Mesenchymal stem cell (in vitro differentiated cells and primary cell): ENCODE measurements at regions not wholly inside any gene's neighbourhood (a gene's known extent, or its start where the extent isn't known, plus 50 kb on each side); places are given as distances from the start of the nearest gene placed in this dataset.

Experiments
- DNase-seq: peaks from one replicate; pipeline ENCODE4 v3.0.0-alpha.2; 2013
- H2AFZ ChIP-seq: one replicate; pipeline ENCODE4 v1.6.1; 2013; ENCODE audit warnings: low read depth, mild to moderate bottlenecking, control low read depth, inconsistent platforms, low read length, moderate library complexity
- H2AK5ac ChIP-seq: 2 replicates; pipeline ENCODE4 v1.6.1; 2013; ENCODE audit warnings: low read length, moderate library complexity, mild to moderate bottlenecking, inconsistent platforms; ENCODE audit not compliant: severe bottlenecking
- H2BK120ac ChIP-seq: one replicate; pipeline ENCODE4 v1.6.1; 2013; ENCODE audit warnings: low read depth, mild to moderate bottlenecking, inconsistent platforms, low read length, moderate library complexity
- H2BK12ac ChIP-seq, 2 experiments: one replicate each; pipeline ENCODE4 v1.6.1; 2013; ENCODE audit warnings: inconsistent platforms in 2 of 2, low read length in 2 of 2, mild to moderate bottlenecking in 2 of 2, moderate library complexity in 2 of 2, control low read depth in 1 of 2
- H2BK15ac ChIP-seq: one replicate; pipeline ENCODE4 v1.6.1; 2013; ENCODE audit warnings: mild to moderate bottlenecking, low read depth, inconsistent platforms; ENCODE audit not compliant: poor library complexity, severe bottlenecking
- H2BK5ac ChIP-seq: 2 replicates; pipeline ENCODE4 v1.6.1; 2013; ENCODE audit warnings: low read depth, mild to moderate bottlenecking, low read length, control low read depth, inconsistent platforms; ENCODE audit not compliant: poor library complexity, severe bottlenecking
- H3K14ac ChIP-seq, 2 experiments: one replicate each; pipeline ENCODE4 v1.6.1; 2013; ENCODE audit warnings: inconsistent platforms in 2 of 2, low read length in 2 of 2, control low read depth in 1 of 2, mild to moderate bottlenecking in 1 of 2, moderate library complexity in 1 of 2
- H3K18ac ChIP-seq, 2 experiments: one replicate each; pipeline ENCODE4 v1.6.1; 2013; ENCODE audit warnings: inconsistent platforms in 2 of 2, low read length in 2 of 2, control low read depth in 1 of 2, low read depth in 1 of 2, mild to moderate bottlenecking in 1 of 2
- H3K23ac ChIP-seq, 2 experiments: one replicate each; pipeline ENCODE4 v1.6.1; 2013; ENCODE audit warnings: inconsistent platforms in 2 of 2, low read length in 2 of 2, mild to moderate bottlenecking in 2 of 2, moderate library complexity in 2 of 2, control low read depth in 1 of 2
- H3K27ac ChIP-seq: 2 replicates; pipeline ENCODE4 v1.5.1; 2013; ENCODE audit warnings: mild to moderate bottlenecking, moderate library complexity, low read length, control low read depth, inconsistent platforms; ENCODE audit not compliant: poor library complexity, severe bottlenecking
- H3K27me3 ChIP-seq, 2 experiments: 2 replicates each; pipeline versions ENCODE4 v1.6.1 to v1.7.0; 2013; ENCODE audit warnings: low read length in 2 of 2, mild to moderate bottlenecking in 2 of 2, moderate library complexity in 2 of 2, control low read depth in 1 of 2, inconsistent platforms in 1 of 2; ENCODE audit not compliant: control insufficient read depth in 1 of 2, insufficient read depth in 1 of 2
- H3K36me3 ChIP-seq, 2 experiments: 2 replicates each; pipeline versions ENCODE4 v1.6.1 to v1.7.0; 2013; ENCODE audit warnings: low read length in 2 of 2, control low read depth in 1 of 2, inconsistent platforms in 1 of 2, low read depth in 1 of 2, mild to moderate bottlenecking in 1 of 2; ENCODE audit not compliant: insufficient read depth in 2 of 2, control insufficient read depth in 1 of 2
- H3K4ac ChIP-seq, 2 experiments: one replicate each; pipeline ENCODE4 v1.6.1; 2013; ENCODE audit warnings: inconsistent platforms in 2 of 2, low read length in 2 of 2, mild to moderate bottlenecking in 2 of 2, moderate library complexity in 2 of 2, control low read depth in 1 of 2, low read depth in 1 of 2
- H3K4me1 ChIP-seq: 2 replicates; pipeline ENCODE4 v1.6.1; 2013; ENCODE audit warnings: low read depth, low read length, control low read depth; ENCODE audit not compliant: control insufficient read depth, insufficient read depth
- H3K4me2 ChIP-seq: 2 replicates; pipeline ENCODE4 v1.6.1; 2013; ENCODE audit warnings: low read length, mild to moderate bottlenecking, inconsistent platforms; ENCODE audit not compliant: poor library complexity, severe bottlenecking
- H3K4me3 ChIP-seq, 2 experiments: 2 replicates each; pipeline versions ENCODE4 v1.5.1 to v1.7.0; 2013; ENCODE audit warnings: low read length in 2 of 2, mild to moderate bottlenecking in 2 of 2, control low read depth in 1 of 2, low read depth in 1 of 2; ENCODE audit not compliant: insufficient read depth in 1 of 2
- H3K79me1 ChIP-seq: replicated peaks from 2 replicates; pipeline ENCODE4 v1.6.1; 2013; ENCODE audit warnings: mild to moderate bottlenecking, control low read depth, low read length, inconsistent platforms; ENCODE audit not compliant: poor library complexity, severe bottlenecking
- H3K9ac ChIP-seq: 2 replicates; pipeline ENCODE4 v1.7.0; 2013; ENCODE audit warnings: mild to moderate bottlenecking, low read length, moderate library complexity
- H3K9me3 ChIP-seq: 2 replicates; pipeline ENCODE4 v1.7.0; 2013; ENCODE audit warnings: mild to moderate bottlenecking, low read length; ENCODE audit not compliant: control insufficient read depth
- H4K8ac ChIP-seq: one replicate; pipeline ENCODE4 v1.6.1; 2013; ENCODE audit warnings: inconsistent platforms, mild to moderate bottlenecking, low read length, moderate library complexity
- H4K91ac ChIP-seq: one replicate; pipeline ENCODE4 v1.6.1; 2013; ENCODE audit warnings: mild to moderate bottlenecking, low read length, inconsistent platforms
- WGBS: methylation state at CpG from one replicate; pipeline ENCODE4 v1.1.7; 2013; ENCODE audit warnings: mixed read lengths; 5-methylcytosine and 5-hydroxymethylcytosine counted together

GRCh38 chr9:105116052-105116868 lies 128.2 kb upstream of the SLC44A1 start:
- no peak overlapping the region for H4K91ac ChIP-seq
- H3K4me3 ChIP-seq, result no peak overlapping the region
- no peak overlapping the region for H2AK5ac ChIP-seq
- no peaks in the 10 kb centered on the region for H3K79me1 ChIP-seq
- 87% methylated on average over 9 of the region's 9 CpGs for WGBS
- H3K27ac ChIP-seq, result no peak overlapping the region
- peak overlapping the region in 1 of 2 experiments; percentile 15 for H3K14ac ChIP-seq
- no peak overlapping the region for H2AFZ ChIP-seq
- H2BK15ac ChIP-seq, result no peak overlapping the region
- H3K23ac ChIP-seq, result no peak overlapping the region
- H4K8ac ChIP-seq, result no peak overlapping the region
- no peaks in the 10 kb centered on the region for H3K27me3 ChIP-seq
- no peak overlapping the region for H2BK5ac ChIP-seq
- peak overlapping the region in 1 of 2 experiments; percentile 35 for H3K18ac ChIP-seq
- H3K4ac ChIP-seq, result no peak overlapping the region
- no peak for DNase-seq
- no peak overlapping the region for H2BK120ac ChIP-seq
- H3K9me3 ChIP-seq, result no peaks in the 10 kb centered on the region
- no peak overlapping the region for H2BK12ac ChIP-seq
- no peaks in the 10 kb centered on the region for H3K36me3 ChIP-seq
- H3K9ac ChIP-seq, result no peak overlapping the region
- peaks cover 8% of the 10 kb centered on the region for H3K4me1 ChIP-seq
- no peak overlapping the region for H3K4me2 ChIP-seq

GRCh38 chr9:105117234-105117633 lies 127.2 kb upstream of the SLC44A1 start:
- Histone ChIP-seq H2BK5ac (no peak overlapping the region), H3K27me3 (no peaks in the 10 kb centered on the region), H4K91ac (no peak overlapping the region), H3K79me1 (no peaks in the 10 kb centered on the region), H3K4me3 (no peak overlapping the region), H2AFZ (no peak overlapping the region), H2AK5ac (no peak overlapping the region), H3K23ac (no peak overlapping the region), H3K4me2 (no peak overlapping the region), H2BK120ac (no peak overlapping the region), H4K8ac (no peak overlapping the region), H2BK12ac (no peak overlapping the region), H3K18ac (peak overlapping the region in 1 of 2 experiments; percentile 48), H3K9me3 (no peaks in the 10 kb centered on the region), H3K4me1 (peaks cover 8% of the 10 kb centered on the region), H3K4ac (no peak overlapping the region), H3K9ac (no peak overlapping the region), H3K14ac (no peak overlapping the region), H3K27ac (no peak overlapping the region), H3K36me3 (no peaks in the 10 kb centered on the region), H2BK15ac (no peak overlapping the region)
- no peak for DNase-seq
- WGBS, result 95% methylated on average over 2 of the region's 2 CpGs

- Histone ChIP-seq H3K36me3 (no peaks in the 10 kb centered on the region), H3K4me1 (peaks cover 8% of the 10 kb centered on the region), H3K4me3 (no peak overlapping the region), H2AK5ac (no peak overlapping the region), H2AFZ (no peak overlapping the region), H2BK15ac (no peak overlapping the region), H3K79me1 (no peaks in the 10 kb centered on the region), H3K4me2 (no peak overlapping the region), H3K14ac (peak overlapping the region in 1 of 2 experiments; percentile 38), H3K27me3 (no peaks in the 10 kb centered on the region), H2BK5ac (no peak overlapping the region), H3K23ac (no peak overlapping the region), H3K9me3 (no peaks in the 10 kb centered on the region), H4K8ac (no peak overlapping the region), H2BK12ac (no peak overlapping the region), H3K9ac (no peak overlapping the region), H3K18ac (peak overlapping the region in 1 of 2 experiments; percentile 2), H4K91ac (no peak overlapping the region), H3K4ac (no peak overlapping the region), H2BK120ac (no peak overlapping the region), H3K27ac (no peak overlapping the region)
- 88% methylated on average over 5 of the region's 5 CpGs for WGBS
- no peak for DNase-seq
Observed at GRCh38 chr9:105118636-105119035, 125.8 kb upstream of the SLC44A1 start.

- WGBS, result 78% methylated on average over 6 of the region's 6 CpGs
- peak overlapping the region in 1 of 2 experiments; percentile 57 for H3K14ac ChIP-seq
Observed at GRCh38 chr9:105119156-105119555, 125.3 kb upstream of the SLC44A1 start.

More at GRCh38 chr9:105119156-105119555, 125.3 kb upstream of the SLC44A1 start:
- Histone ChIP-seq H2BK120ac (no peak overlapping the region), H3K79me1 (no peaks in the 10 kb centered on the region), H3K9ac (no peak overlapping the region), H3K27me3 (no peaks in the 10 kb centered on the region), H4K91ac (no peak overlapping the region), H3K9me3 (no peaks in the 10 kb centered on the region), H2BK15ac (no peak overlapping the region), H3K4me1 (peaks cover 8% of the 10 kb centered on the region), H2BK5ac (no peak overlapping the region), H3K4me2 (no peak overlapping the region), H3K27ac (no peak overlapping the region), H3K18ac (peak overlapping the region in 1 of 2 experiments; percentile 38), H2AK5ac (no peak overlapping the region), H4K8ac (no peak overlapping the region), H3K36me3 (no peaks in the 10 kb centered on the region), H3K4ac (no peak overlapping the region), H2BK12ac (no peak overlapping the region), H3K23ac (no peak overlapping the region), H3K4me3 (no peak overlapping the region), H2AFZ (no peak overlapping the region)
- no peak for DNase-seq
